KBM-7 (cell line): ENCODE measurements at regions not wholly inside any gene's neighbourhood (a gene's known extent, or its start where the extent isn't known, plus 50 kb on each side); places are given as distances from the start of the nearest gene placed in this dataset.

Experiments
- DNase-seq: peaks from one replicate; pipeline ENCODE4 v3.0.0-alpha.2; 2015
- in situ Hi-C: fragments of 300-500 bp; cut with MboI; formaldehyde crosslinking; loops from 2 replicates; pipeline ENCODE4 v1.14.3; 2020; ENCODE audit warnings: low sequenced_read_pairs, low pct_unique_long_range_greater_than_20kb, mixed read lengths

- no peak for DNase-seq
- in situ Hi-C loops = no loop called here
Measured at GRCh38 chr5:4875942-4876341, 264.2 kb upstream of the ADAMTS16 start.

GRCh38 chr5:4876804-4877203 is 263.3 kb upstream of the ADAMTS16 start:
- DNase-seq = no peak
- in situ Hi-C loops = no loop called here

GRCh38 chr5:4877579-4877978 is 262.6 kb upstream of the ADAMTS16 start:
- no peak for DNase-seq
- in situ Hi-C loops = no loop called here

GRCh38 chr5:4879075-4879474 is 261.1 kb upstream of the ADAMTS16 start:
- no peak for DNase-seq
- in situ Hi-C loops = no loop called here

GRCh38 chr5:4879693-4880303 is 260.3 kb upstream of the ADAMTS16 start:
- peak; percentile 76 for DNase-seq
- in situ Hi-C loops = no loop called here

- no peak for DNase-seq
- in situ Hi-C loops = no loop called here
Measured at GRCh38 chr5:4880304-4880741, 259.8 kb upstream of the ADAMTS16 start.

- no peak for DNase-seq
- in situ Hi-C loops = no loop called here
Measured at GRCh38 chr5:4881366-4882002, 258.6 kb upstream of the ADAMTS16 start.

GRCh38 chr5:4882186-4882585 is 257.9 kb upstream of the ADAMTS16 start:
- no peak for DNase-seq
- in situ Hi-C loops = no loop called here

- in situ Hi-C loops = no loop called here
- no peak for DNase-seq
Measured at GRCh38 chr5:4883360-4883759, 256.8 kb upstream of the ADAMTS16 start.

- DNase-seq = no peak
- in situ Hi-C loops = no loop called here
Measured at GRCh38 chr5:4893063-4893744, 246.9 kb upstream of the ADAMTS16 start.

GRCh38 chr5:4896328-4896727 is 243.8 kb upstream of the ADAMTS16 start:
- DNase-seq = no peak
- in situ Hi-C loops = no loop called here

- in situ Hi-C loops = no loop called here
- DNase-seq = no peak
Measured at GRCh38 chr5:4901305-4901811, 238.8 kb upstream of the ADAMTS16 start.

GRCh38 chr5:4901924-4902323 is 238.2 kb upstream of the ADAMTS16 start:
- in situ Hi-C loops = no loop called here
- no peak for DNase-seq

GRCh38 chr5:4905674-4906520 is 234.2 kb upstream of the ADAMTS16 start:
- in situ Hi-C loops = no loop called here
- no peak for DNase-seq

- DNase-seq = no peak
- in situ Hi-C loops = no loop called here
Measured at GRCh38 chr5:4906786-4907185, 233.3 kb upstream of the ADAMTS16 start.

- in situ Hi-C loops = no loop called here
Measured at GRCh38 chr5:4907571-4907970, 232.6 kb upstream of the ADAMTS16 start.

GRCh38 chr5:4909086-4909485 is 231.0 kb upstream of the ADAMTS16 start:
- in situ Hi-C loops = no loop called here
- no peak for DNase-seq

More at GRCh38 chr5:4907571-4907970, 232.6 kb upstream of the ADAMTS16 start:
- no peak for DNase-seq

- no peak for DNase-seq
- in situ Hi-C loops = no loop called here
Measured at GRCh38 chr5:4911646-4912403, 228.3 kb upstream of the ADAMTS16 start.

- no peak for DNase-seq
- in situ Hi-C loops = no loop called here
Measured at GRCh38 chr5:4921929-4922328, 218.2 kb upstream of the ADAMTS16 start.
